ENCODE measurements at regions not wholly inside any gene's neighbourhood (a gene's known extent, or its start where the extent isn't known, plus 50 kb on each side); places are given as distances from the start of the nearest gene placed in this dataset.

DNA sequence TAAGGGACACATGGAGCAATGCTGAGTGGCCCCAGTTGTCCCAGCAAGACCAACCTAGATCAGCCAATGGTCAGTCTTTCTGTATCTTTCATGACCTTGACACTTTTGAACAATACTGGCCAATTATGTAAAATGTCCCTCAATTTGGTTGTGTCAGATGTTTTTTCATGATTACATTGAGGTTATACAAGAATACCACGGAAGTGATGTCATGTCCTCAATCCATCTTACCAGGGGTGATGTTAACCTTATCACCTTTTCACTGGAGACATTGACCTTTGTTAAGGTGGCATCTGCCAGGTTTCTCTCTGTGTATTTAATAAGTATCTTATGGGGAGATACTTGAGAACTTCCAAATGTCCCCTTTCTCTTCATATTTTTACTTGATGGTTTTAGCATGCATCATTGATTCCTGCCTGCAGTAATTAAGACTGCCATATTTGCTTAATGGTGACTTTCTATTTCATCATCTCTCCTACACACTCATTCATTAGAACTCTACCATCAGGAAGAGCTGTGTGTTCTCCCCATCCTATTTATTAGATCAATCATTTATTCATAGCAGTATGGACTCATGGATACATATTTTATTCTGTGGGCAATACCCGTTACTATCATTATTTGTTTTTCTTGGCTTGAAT is 64.7 kb upstream of the RFLNA start:
- Histone ChIP-seq H3K36me3 (ENCODE audit: low read depth, missing control alignments) (no peaks in the 10 kb centered on the region), H3K4me1 (no peaks in the 10 kb centered on the region), H3K27me3 (no peaks in the 10 kb centered on the region), H3K27ac (no peak overlapping the region), H3K4me3 (no peak overlapping the region), H3K9me3 (no peaks in the 10 kb centered on the region)
- TF ChIP-seq, protein P1, sequence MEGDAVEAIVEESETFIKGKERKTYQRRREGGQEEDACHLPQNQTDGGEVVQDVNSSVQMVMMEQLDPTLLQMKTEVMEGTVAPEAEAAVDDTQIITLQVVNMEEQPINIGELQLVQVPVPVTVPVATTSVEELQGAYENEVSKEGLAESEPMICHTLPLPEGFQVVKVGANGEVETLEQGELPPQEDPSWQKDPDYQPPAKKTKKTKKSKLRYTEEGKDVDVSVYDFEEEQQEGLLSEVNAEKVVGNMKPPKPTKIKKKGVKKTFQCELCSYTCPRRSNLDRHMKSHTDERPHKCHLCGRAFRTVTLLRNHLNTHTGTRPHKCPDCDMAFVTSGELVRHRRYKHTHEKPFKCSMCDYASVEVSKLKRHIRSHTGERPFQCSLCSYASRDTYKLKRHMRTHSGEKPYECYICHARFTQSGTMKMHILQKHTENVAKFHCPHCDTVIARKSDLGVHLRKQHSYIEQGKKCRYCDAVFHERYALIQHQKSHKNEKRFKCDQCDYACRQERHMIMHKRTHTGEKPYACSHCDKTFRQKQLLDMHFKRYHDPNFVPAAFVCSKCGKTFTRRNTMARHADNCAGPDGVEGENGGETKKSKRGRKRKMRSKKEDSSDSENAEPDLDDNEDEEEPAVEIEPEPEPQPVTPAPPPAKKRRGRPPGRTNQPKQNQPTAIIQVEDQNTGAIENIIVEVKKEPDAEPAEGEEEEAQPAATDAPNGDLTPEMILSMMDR (IDR thresholded peaks at IDR 0.05), result no peak
- no peak for TF ChIP-seq POLR2A (IDR thresholded peaks at IDR 0.05)
- intact Hi-C loops (cut with DNase I; ENCODE audit: low total_unique reads), result no loop called here
- WGBS, 2 donors, result 83% methylated on average over 2 of the region's 2 CpGs
- DNase-seq, result no peak

DNA sequence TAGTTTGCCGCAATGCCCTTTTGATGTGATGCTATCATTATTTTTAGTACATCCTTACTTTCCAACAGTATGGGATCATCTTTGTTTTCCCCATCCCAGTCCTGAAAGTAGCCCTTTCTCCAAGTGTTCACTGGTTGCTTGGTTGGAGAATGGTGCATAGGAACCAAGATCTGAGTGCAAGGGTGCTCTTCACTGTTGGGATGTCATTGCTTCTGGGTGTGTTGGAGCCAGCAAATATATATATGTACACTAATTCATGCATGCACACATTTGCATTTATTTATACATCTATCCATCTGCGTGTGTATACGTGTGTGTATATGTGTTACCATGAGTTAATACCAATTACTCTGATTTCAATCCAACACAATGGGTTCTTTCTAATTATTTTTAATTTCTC is 64.1 kb upstream of the RFLNA start:
- no peak for DNase-seq
- intact Hi-C loops (cut with DNase I; ENCODE audit: low total_unique reads), result no loop called here
- no peaks in the 10 kb centered on the region for H3K9me3 ChIP-seq
- no peak overlapping the region for H3K27ac ChIP-seq
- H3K36me3 ChIP-seq (ENCODE audit: low read depth, missing control alignments), result no peaks in the 10 kb centered on the region
- no peak overlapping the region for H3K4me3 ChIP-seq
- H3K27me3 ChIP-seq, result no peaks in the 10 kb centered on the region
- 92 to 98% methylated on average over 3 of the region's 3 CpGs for WGBS, 2 donors
- no peak for TF ChIP-seq POLR2A (IDR thresholded peaks at IDR 0.05)
- TF ChIP-seq, protein P1 (IDR thresholded peaks at IDR 0.05), result no peak
- H3K4me1 ChIP-seq, result no peaks in the 10 kb centered on the region

DNA sequence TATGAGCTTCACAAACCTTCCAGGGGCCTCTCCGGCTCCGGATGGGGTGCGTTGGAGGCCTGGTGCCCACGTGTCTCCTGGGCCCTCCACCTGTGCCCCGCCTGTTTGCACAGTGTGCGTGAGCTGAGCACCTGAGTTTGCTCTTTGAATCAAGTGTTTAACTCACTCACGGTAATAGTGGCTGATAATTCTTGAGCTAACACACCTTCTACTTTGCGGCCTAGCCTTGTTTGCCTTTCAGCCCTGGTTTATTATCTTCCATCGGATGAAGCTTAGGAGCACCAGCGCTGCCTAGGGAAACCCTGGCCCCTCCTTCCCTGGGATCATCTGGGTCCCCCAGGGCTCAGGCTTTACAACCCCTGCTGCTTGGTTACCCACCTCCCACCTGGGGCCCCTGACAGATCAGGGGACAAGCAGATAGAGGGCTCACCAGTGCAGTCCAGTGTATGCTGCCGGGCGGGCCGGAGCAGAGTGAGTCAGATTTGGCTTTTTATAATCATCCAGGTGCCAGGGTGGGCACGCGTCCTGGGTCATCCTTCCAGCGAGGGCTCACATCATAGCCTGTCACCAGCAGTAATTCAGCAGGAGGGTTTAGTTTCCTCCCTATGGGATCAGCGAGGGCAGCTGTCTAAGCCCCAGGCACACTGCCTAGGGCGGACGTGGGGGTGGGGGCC is 62.8 kb upstream of the RFLNA start:
- Histone ChIP-seq H3K36me3 (ENCODE audit: low read depth, missing control alignments) (no peaks in the 10 kb centered on the region), H3K4me3 (no peak overlapping the region), H3K27ac (no peak overlapping the region), H3K9me3 (no peaks in the 10 kb centered on the region), H3K27me3 (no peaks in the 10 kb centered on the region), H3K4me1 (no peaks in the 10 kb centered on the region)
- intact Hi-C loops (cut with DNase I; ENCODE audit: low total_unique reads), result no loop called here
- TF ChIP-seq, protein P1 (IDR thresholded peaks at IDR 0.05), result no peak
- no peak for TF ChIP-seq POLR2A (IDR thresholded peaks at IDR 0.05)
- WGBS, 2 donors, result 87 to 95% methylated on average over 11 to 19 of the region's 19 CpGs
- no peak for DNase-seq

DNA sequence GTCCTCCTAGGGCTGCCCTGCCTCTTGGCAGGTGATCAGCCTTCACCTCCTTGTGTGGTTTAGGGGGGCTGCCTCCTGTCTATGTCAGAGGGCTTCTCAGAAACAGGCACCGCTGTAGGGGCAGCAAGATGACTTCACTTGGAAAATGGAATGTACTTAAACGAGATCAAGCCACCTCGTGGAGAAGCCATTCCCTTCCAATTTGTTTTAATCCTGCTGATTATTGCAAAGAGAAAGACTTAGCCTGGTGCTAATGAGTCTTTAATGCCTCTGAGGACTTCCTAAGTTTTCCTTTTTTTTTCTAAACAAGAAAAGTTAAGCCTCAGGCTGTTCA is 62.3 kb upstream of the RFLNA start:
- intact Hi-C loops (cut with DNase I; ENCODE audit: low total_unique reads), result no loop called here
- no peak overlapping the region for H3K27ac ChIP-seq
- no peak overlapping the region for H3K4me3 ChIP-seq
- 76% methylated on average over 3 of the region's 3 CpGs for WGBS, 2 donors
- no peaks in the 10 kb centered on the region for H3K36me3 ChIP-seq (ENCODE audit: low read depth, missing control alignments)
- no peaks in the 10 kb centered on the region for H3K27me3 ChIP-seq
- no peak for DNase-seq
- H3K4me1 ChIP-seq, result no peaks in the 10 kb centered on the region
- no peak for TF ChIP-seq POLR2A (IDR thresholded peaks at IDR 0.05)
- TF ChIP-seq, protein P1 (IDR thresholded peaks at IDR 0.05), result no peak
- no peaks in the 10 kb centered on the region for H3K9me3 ChIP-seq

Measured in testis (tissue), 2 donors.